ENCODE measurements at regions not wholly inside any gene's neighbourhood (a gene's known extent, or its start where the extent isn't known, plus 50 kb on each side); places are given as distances from the start of the nearest gene placed in this dataset.

DNA sequence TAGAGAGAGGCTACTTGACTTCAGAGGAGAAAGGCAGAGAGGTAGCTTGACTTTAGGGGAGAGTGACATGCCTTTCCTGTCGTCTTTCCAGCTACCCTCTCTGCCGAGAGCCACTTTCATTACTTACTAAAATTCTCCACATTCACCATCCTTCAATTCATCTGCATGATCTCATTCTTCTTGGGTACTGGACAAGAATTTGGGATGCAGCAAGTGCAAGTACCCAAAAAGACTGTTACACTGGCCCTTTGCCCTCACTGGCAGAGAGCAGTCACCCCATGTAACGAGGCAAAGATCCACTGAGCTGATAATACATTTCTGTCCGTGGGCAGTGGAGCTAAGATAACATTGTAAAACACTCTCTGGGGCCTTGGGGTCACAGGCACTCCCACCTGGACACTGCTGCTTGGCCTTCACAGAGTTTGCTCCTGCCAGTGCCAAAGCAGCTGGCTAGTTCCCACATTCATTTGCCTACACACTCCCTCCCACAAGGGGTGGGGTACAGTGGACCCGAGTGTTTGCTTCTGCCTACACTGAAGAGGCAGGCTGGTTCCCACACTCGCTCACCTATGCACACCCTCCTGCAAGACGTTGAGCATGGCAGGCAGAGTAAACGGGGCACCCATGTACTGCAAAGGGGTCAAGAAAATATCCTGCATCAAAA lies 1276.9 kb upstream of the PCDH9 start:
- no peak for TF ChIP-seq POLR2AphosphoS5 (IDR thresholded peaks at IDR 0.05)
- TF ChIP-seq, protein P1, sequence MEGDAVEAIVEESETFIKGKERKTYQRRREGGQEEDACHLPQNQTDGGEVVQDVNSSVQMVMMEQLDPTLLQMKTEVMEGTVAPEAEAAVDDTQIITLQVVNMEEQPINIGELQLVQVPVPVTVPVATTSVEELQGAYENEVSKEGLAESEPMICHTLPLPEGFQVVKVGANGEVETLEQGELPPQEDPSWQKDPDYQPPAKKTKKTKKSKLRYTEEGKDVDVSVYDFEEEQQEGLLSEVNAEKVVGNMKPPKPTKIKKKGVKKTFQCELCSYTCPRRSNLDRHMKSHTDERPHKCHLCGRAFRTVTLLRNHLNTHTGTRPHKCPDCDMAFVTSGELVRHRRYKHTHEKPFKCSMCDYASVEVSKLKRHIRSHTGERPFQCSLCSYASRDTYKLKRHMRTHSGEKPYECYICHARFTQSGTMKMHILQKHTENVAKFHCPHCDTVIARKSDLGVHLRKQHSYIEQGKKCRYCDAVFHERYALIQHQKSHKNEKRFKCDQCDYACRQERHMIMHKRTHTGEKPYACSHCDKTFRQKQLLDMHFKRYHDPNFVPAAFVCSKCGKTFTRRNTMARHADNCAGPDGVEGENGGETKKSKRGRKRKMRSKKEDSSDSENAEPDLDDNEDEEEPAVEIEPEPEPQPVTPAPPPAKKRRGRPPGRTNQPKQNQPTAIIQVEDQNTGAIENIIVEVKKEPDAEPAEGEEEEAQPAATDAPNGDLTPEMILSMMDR (IDR thresholded peaks at IDR 0.05 in 8 of 11, conservative IDR thresholded peaks at IDR 0.05 in 3 of 11), result no peak
- no peak for TF ChIP-seq POLR2A (IDR thresholded peaks at IDR 0.05)

Data from spleen (tissue), 7 donors.